ENCODE measurements at regions not wholly inside any gene's neighbourhood (a gene's known extent, or its start where the extent isn't known, plus 50 kb on each side); places are given as distances from the start of the nearest gene placed in this dataset.

DNA sequence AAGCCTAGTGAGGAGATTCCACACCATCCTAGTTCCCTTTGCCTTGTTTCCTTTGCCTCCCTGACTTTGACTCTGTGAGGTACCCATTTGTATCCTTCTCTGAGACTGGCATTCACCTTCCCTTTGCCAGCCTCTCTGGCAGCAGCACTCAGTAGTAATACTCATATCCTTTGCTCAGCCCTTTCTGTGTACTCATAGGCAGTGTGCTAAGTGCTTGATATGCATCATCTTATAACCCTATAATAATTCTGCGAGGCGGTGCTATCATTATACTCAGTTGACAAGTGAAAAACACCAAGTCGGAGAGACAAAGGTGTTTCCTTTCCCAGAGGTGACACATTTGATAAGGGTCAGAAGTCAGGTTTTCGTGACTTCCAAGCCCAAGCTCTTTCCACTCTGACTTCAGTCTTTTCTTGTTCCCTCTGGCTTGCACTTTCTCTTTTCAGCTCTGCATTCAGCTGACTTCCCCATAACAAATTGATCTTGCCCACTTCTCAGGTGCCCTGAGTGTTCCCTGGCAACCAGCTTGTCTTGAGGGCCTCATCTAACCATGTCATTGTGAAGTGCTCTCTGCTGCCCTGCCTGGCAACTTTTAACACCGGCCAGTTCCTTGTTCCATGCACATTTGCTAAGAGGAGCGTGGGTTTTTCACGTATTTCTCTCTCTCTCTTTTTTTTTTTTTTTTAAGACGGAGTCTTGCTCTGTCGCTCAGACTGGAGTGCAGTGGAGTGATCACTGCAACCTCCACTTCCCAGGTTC lies 94.5 kb upstream of the UPP2 start:
- DNase-seq, result no peak

DNA sequence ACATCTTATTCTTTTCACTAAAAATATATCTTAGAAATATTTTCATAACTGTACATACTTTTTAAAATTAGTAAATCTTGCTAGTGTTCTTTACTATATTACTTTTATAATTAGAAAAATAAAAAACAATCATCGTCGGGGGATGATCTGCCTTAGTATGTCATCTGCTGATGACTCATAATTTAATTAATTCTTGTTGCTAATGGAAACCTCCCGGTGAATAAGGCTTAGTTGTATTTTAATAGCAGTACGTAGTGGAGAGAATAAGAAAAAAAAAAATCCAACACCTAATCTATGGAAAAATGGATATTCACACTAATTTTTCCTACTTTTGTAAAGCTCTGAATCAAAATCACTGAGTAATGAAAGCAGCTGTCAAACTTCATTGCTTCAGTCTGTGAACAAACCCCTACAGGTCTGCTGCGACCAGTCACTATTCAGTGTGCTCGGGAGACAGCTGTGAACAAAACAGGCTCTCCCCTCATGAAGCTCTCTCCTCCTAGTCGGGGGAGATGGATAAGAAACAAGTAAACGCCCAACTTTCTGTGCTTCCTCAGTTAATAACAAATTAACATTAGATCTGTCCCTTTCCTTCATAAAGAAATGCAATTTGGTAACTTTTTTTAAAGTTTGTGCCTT lies 97.4 kb upstream of the UPP2 start:
- DNase-seq, result no peak

DNA sequence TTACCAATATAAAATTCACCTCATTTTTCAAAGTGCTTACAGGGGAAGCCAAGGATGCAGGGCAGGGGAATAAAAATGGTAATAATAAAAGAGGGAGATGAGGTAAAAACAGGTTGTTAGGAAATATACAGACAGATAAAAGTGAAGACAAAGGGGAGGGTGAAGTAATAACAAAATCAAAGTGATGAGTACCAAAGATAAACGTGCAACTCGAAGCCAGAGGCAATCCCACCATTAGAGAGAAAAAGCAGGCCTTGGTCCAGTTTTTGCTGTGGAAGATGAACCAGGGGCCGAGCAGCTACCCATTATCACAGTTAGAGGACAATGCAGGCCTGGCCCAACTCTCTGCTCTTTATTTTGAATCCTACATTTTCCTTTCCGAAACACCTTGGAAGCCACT lies 99.6 kb upstream of the UPP2 start:
- DNase-seq, result no peak

DNA sequence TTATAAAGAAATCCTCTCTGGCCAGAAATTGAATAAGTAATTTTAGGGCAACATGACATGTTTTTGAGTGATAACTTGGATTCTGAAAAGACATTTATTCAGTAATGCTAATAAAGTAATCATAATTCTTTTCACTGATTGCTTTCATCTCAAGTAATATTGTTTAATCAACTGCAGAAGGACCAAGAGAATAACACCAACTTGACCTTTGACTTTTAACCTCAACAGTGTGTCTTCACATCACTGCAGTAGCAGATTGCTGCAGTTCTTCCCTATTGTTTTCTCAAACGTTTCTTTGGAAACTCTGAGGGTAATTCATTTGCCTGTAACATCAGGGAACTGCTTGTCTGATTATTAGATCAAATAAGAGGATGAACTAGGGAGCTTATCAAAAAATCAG lies 104.9 kb upstream of the UPP2 start:
- no peak for DNase-seq

DNA sequence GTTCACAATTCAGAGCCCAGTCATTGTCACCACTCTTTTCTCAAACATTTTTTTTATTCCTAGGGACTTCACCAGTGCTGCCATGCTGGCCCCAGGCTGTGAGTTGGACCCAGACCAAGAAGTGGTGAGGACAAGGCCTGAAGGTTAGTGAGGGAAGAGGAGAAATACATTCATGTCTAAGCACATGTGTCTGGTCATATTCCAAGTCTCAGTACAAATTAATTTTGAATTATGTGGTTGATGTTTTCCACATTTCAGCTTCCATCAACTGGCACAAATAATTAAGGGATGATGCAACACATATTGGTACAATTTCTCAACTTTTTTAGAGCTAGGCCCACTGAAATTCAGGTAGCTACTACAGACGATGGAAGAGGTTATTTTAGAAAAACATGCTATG lies 106.6 kb upstream of the UPP2 start:
- no peak for DNase-seq

DNA sequence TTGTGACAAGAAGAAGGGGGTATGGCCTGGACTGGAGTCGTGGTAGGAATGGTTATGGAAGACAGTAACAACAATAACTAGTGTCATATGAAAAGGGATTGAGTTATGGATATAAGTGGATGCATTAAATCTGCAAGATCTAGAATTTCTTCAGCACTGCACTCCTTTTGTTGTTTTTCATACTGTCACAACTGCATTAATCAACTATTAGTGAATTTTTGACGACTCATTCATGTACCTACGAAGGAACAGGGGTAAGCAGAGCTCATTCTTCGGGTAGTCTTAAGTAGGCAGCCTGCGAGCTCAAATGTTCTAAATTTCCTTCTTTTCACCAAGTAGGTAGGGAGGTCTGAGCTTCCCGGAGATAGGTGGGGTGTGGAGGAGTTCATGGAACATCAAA lies 109.7 kb upstream of the UPP2 start:
- DNase-seq, result no peak

DNA sequence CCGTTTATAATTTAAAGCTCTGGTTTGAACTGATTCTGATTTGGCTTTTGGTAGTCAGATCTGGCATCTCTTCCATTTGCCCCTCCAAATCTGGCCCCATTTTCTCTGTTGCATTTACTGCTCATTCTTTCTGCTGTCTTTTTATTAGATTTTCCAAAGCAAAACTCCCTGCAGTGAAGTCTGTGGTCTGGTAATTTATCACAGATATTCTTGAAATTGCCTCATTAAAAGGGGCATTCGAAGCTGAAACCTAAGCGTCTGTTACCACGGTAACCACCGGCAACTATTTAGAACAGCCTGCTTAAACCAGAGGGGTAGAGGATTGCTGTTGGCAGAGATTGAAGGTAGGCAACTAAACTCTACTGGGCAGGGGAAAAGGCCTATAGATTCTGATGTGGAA lies 111.5 kb upstream of the UPP2 start:
- no peak for DNase-seq

DNA sequence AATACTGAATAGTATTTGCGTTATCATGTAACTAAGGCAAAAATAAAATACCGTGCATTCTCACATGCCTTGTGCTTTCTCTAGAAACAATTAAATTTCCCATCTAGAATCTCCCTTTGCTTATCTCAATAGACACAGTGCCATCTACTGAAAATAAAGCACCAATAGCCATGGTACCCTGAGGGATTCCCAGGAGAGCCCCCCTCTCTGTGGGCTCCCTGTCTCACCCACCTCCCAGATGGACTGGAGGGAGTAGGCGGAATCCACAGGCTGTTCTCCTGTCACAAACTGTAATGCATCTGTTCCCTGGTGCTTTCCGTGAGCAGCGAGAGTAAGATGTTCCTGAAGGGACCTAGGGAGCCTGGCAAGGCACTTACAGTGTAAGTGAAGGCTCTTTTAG lies 112.4 kb upstream of the UPP2 start:
- DNase-seq, result no peak

DNA sequence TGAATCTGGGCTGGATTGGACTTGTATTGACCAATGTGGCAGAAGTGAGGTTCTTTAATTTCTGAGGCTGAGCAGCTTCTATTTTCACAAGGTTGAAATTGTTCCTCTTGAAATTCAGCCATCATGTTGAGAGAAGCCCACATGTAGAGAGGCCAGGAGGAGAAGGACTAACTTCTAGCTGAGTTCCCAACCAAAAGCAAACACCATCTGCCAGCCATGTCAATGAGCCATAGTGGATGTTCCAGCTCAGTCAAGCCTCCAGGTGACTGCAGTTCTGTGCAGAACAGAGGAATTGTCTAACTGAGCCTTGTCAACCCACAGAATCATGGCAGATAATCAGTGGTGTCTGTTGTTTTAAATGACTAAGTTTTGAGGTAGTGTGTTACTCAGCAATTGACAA lies 110.6 kb upstream of the ACVR1 start:
- DNase-seq, result no peak

DNA sequence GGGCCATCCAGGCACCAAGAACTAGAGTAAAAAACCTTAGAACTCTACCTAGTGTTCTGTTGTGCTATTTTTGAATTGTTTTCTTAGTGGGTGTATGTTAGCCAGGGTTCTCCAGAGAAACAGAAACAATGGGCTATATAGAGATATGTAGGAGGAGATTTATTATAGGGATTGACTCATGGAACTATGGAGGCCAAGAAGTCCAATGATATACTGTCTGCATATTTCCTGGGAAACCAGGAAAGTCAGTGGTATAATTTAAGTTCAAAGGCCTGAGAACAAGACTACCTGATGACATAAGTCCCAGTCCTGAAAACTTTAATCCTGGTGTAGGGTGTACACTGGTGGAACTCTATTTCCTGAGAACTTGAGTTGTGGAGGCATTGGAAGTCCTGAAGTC lies 108.7 kb upstream of the ACVR1 start:
- DNase-seq, result no peak

DNA sequence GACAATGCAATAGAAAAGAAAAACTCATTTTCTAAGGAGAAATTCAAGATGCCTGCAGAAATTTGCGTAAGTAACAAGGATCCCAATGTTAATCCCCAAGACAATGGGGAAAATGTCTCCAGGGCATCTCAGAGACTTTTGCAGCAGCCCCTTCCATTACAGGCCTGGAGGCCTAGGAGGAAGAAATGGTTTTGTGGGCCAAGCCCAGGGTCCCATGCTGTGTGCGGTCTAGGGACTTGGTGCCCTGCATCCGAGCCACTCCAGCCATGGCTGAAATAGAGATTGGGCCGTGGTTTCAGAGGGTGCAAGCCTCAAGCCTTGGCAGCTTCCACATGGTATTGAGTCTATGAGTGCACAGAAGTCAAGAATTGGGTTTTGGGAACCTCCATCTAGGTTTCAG lies 103.9 kb upstream of the ACVR1 start:
- no peak for DNase-seq

DNA sequence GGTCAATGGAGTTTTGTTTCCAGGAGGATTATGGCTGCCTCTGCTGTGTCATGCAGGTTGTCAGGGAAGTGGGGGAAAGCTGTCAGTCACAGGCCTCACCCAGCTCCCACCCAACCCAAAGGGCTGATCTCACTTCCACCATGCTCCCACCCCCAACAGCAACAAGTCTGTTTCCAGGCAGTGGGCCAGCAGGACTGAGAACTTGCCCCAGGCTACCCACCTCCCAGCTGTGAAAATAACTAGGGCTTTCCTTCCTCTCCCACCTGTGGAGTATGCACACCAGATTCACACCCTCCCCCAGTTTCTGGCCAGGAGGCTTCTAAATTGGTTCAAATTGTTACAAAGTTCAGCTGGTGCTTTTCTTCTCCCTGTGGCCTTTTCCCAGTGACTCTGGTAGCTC lies 95.6 kb upstream of the ACVR1 start:
- DNase-seq, result no peak

DNA sequence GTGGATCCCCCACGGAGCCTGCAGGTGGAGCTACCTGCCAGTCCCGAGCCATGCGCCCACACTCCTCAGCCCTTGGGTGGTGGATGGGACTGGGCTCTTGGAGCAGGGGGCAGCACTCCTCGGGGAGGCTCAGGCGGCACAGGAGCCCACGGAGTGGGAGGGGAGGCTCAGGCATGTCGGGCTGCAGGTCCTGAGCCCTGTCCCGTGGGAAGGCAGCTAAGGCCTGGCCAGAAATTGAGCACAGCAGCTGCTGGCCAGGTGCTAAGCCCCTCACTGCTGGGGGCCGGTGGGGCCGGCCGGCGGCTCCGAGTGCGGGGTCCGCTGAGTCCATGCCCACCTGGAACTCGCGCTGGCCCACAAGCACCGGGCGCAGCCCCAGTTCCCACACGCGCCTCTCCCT lies 91.7 kb upstream of the ACVR1 start:
- DNase-seq, result no peak

DNA sequence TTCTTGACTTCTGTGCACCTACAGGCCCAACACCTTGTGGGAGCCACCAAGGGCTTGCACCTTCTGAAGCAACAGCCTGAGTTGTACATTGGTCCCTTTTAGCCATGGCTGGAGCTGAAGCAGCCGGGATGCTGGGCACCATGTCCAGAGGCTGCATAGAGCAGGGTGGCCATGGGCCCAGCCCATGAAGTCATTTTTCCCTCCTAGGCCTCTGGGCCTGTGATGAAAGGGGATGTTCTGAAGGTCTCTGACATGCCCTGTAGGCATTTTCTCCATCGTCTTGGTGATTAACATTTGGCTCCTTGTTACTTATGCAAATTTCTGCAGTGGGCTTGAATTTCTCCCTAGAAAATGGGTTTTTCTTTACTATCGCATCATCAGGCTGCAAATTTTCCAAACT lies 83.1 kb upstream of the ACVR1 start:
- no peak for DNase-seq

DNA sequence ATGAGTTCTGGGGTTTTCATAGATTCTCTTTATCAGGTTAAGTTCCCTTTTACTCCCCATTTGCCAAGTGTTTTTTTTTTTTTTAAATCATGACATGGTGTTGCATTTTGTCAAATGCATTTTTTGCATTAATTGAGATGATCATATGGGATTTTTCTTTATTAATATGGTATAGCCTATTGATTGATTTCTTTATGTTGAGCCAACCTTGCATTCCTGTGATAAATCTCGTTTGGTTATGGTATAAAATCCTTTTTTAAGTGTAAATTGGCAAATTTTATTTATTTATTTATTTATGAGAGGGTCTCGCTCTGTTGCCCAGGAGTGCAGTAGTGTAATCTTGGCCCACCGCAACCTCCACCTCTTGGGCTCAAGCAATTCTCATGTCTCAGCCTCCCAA lies 81.5 kb upstream of the ACVR1 start:
- no peak for DNase-seq

DNA sequence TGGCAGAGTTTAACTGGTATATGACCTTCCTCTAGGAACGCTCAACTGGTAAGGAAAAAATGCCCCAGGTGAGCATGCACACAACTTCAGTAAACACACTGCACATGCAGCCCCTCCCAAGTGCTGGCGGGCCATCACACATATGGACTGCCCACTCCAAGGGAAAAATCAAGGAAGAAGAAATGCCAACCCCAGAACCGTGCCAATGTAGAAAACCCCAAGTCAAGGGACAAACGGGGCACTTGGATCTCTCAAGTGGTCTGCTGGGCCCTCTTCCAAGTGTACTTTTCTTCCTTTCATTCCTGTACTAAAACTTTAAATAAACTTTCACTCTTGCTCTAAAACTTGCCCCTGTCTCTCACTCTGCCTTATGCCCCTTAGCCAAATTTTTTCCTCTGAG lies 76.4 kb upstream of the ACVR1 start:
- no peak for DNase-seq

DNA sequence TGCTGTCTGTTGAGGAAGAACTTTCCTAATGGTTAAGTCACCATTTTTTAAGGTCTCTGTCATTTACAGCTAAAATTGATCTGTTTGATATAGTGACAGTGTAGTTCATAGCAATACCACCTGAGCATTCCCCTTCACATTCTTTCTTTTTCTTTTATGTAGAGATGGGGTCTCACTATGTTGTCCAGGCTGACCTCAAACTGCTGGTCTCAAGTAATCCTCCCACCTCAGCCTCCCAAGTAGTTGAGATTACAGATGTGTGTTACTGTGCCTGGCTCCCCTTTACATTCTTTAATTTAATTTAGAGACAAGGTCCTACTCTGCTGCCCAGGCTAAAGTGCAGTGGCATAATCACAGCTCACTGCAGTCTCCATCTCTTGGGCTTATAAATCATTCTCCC lies 72.7 kb upstream of the ACVR1 start:
- no peak for DNase-seq

DNA sequence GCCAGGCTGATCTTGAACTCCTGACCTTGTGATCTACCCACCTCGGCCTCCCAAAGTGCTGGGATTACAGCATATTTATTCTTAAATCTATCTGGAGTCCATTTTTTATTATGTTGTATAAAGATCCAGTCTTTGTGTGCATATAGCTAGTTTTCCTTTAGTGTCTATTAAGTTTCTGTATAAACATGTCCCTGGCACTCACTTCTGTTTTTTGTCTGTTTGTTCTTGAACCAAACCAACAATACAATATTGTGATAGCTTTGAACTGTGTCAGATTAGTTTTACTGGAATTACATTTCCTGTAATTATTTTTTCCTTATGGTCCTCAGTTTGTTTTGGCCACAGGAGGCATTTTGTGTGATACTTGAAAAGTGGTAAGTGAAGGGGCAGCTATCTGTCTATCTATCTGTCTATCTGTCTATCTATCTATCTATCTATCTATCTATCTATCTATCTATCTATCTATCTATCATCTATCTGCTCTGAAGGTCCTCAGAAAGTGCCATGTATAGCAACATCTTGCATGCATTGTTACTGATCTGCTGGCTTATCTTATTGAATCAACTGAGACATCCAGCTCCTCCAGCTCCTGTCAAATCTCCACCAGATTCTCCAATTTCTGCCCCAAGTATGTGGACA lies 70.9 kb upstream of the ACVR1 start:
- no peak for DNase-seq

DNA sequence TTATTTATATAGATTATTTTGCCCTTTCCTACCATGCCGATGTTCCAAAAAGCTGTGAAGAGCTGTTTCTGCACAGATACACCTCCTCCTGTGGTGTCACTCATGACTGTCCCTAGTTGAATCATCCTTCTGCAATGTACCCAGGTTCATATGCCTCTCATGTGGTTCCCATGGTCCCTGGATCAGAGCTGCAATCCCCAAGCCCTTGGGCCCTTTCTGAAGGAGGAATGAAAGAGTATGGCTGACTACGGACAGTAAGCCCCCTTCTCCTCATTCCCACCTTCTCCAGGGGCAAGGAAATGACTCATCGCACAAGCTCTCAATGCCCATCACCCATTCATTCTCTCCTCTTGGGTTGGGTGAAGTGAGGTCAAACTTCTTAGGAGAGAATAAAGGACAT lies 63.9 kb upstream of the ACVR1 start:
- no peak for DNase-seq

DNA sequence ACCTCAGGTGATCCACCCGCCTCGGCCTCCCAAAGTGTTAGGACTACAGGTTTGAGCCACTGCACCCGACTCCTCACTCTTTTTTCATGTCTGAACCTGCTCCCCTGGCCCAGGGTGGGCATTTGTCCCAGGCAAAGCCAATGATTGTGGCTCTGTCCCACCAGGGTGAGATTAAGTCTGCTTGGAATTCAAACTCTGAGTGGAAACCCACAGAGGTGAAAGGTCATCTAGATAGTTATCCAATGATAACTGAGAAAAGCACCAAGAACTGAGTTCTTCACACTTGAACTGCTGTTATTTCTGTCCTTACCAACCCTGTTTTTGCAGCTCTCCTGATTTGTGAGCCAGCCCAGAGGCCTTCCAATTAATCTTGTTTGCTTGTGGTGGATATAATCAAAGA lies 62.4 kb upstream of the ACVR1 start:
- no peak for DNase-seq

DNA sequence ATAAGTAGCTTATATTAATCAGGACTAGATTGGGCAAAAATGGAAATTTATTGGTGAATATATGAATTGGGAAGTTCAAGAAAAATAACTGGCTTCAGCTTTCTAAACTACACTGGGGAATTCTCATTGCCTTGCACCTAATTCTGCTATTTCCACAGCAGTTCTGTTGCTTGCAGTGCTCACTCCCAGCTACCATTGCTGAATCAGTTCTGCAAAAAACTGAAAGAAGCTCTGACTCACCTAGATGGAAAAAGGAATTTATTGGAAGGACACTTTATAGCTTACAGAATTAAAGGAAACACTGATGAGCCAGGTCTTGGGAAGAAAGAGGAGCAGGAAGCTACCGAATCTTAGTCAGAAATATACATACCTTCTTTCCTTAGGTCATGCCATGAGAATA lies 60.3 kb upstream of the ACVR1 start:
- no peak for DNase-seq

DNA sequence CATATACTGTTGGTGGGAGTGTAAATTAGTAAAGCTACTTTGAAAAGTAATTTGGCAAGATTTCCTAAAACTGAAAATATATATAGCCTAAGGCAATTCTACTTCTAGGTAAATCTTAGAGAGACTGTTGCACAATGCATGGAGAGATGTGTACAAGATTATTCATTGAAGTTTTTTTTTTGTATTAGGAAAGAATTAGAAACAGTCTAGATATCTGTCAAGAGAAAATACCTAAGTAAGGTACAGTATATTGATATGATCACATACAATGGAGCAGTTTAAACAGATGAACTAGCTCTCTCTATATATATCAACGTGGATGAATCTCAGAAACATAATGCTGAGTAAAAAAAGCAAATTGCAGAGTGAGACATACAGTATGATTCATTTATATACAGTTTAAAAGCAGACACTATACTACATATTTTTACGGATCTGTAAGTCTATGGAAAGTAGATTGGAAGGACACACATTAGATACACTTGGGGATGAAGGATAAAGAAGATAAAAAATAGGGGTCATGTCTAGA lies 59.3 kb upstream of the ACVR1 start:
- DNase-seq, result no peak

DNA sequence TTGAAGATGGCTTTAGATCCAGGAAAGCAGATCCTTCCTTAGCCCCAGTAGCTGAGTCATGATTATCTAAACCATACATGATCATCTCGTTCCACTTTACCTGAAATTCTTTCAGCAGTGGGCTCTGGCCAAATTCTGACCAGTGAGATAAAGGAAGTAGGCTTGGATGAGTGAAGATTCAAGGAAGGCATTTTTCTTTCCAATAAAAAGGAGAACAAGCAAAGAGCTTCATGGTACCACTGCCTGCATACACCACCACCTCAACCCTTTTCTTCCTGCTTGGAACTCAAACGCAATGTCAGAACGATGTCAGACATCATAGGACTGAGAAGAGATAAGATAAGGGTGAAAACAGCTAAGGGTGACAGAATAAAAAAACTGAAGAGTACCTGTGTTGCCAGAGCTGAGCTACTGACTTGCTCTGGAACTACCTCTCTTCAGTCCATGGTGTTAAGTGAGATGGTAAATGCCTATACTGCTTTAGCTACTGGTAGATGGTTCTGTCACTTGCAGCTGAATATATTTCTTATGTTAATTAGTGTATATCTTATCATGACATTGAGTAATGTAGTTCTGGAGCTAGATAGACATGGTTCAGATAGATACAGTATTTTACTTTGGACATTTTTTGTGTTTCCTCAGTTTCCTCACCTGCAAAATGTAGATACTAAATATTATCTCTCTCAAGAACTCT lies 58.7 kb upstream of the ACVR1 start:
- no peak for DNase-seq

All from stimulated activated CD4-positive, alpha-beta T cell treated with anti-CD3 and anti-CD28 coated beads, Interleukin-4, amount 100 ng/mL, for 4 hours (primary cell).